Trophoblast cell (in vitro differentiated cells and primary cell): ENCODE measurements at regions not wholly inside any gene's neighbourhood (a gene's known extent, or its start where the extent isn't known, plus 50 kb on each side); places are given as distances from the start of the nearest gene placed in this dataset.

Experiments used
- DNase-seq, 2 donors: peaks; one replicate each; pipeline ENCODE4 v3.0.0-alpha.2; 2016
- H2AFZ ChIP-seq: 2 replicates; pipeline ENCODE4 v1.6.1; 2013; ENCODE audit warnings: low read length, moderate library complexity, mild to moderate bottlenecking; ENCODE audit not compliant: insufficient read depth, poor library complexity
- H2AK5ac ChIP-seq: 2 replicates; pipeline ENCODE4 v1.6.1; 2013; ENCODE audit warnings: mild to moderate bottlenecking, low read length
- H2BK120ac ChIP-seq: 2 replicates; pipeline ENCODE4 v1.6.1; 2013; ENCODE audit warnings: low read length, mild to moderate bottlenecking, moderate library complexity; ENCODE audit not compliant: insufficient read depth, poor library complexity
- H2BK12ac ChIP-seq: 2 replicates; pipeline ENCODE4 v1.6.1; 2013; ENCODE audit warnings: mild to moderate bottlenecking, low read length, moderate library complexity
- H2BK5ac ChIP-seq: 2 replicates; pipeline ENCODE4 v1.6.1; 2013; ENCODE audit warnings: low read length, low read depth, moderate library complexity, mild to moderate bottlenecking; ENCODE audit not compliant: poor library complexity
- H3K14ac ChIP-seq: 2 replicates; pipeline ENCODE4 v1.6.1; 2013; ENCODE audit warnings: mild to moderate bottlenecking, low read length
- H3K18ac ChIP-seq: 2 replicates; pipeline ENCODE4 v1.6.1; 2013; ENCODE audit warnings: mild to moderate bottlenecking, low read length
- H3K23ac ChIP-seq: 2 replicates; pipeline ENCODE4 v1.6.1; 2013; ENCODE audit warnings: low read length
- H3K27ac ChIP-seq: 2 replicates; pipeline ENCODE4 v1.5.1; 2013; ENCODE audit warnings: low read depth, mild to moderate bottlenecking, inconsistent platforms, low read length, moderate library complexity
- H3K27me3 ChIP-seq: 2 replicates; pipeline ENCODE4 v1.6.1; 2013; ENCODE audit warnings: inconsistent platforms, mild to moderate bottlenecking, low read length, moderate library complexity; ENCODE audit not compliant: insufficient read depth
- H3K36me3 ChIP-seq, 2 experiments: 1 replicate in 1 of 2; 2 replicates in 1 of 2; pipeline ENCODE4 v1.6.1; 2013; ENCODE audit warnings: low read length in 2 of 2, mild to moderate bottlenecking in 2 of 2, moderate library complexity in 1 of 2; ENCODE audit not compliant: insufficient read depth in 2 of 2, control insufficient read depth in 1 of 2
- H3K4ac ChIP-seq: 2 replicates; pipeline ENCODE4 v1.6.1; 2013; ENCODE audit warnings: low read depth, mild to moderate bottlenecking, low read length, moderate library complexity
- H3K4me1 ChIP-seq, 2 experiments: 1 replicate in 1 of 2; 2 replicates in 1 of 2; pipeline ENCODE4 v1.6.1; 2013; ENCODE audit warnings: low read length in 2 of 2, mild to moderate bottlenecking in 2 of 2, moderate library complexity in 1 of 2; ENCODE audit not compliant: insufficient read depth in 2 of 2, control insufficient read depth in 1 of 2
- H3K4me2 ChIP-seq: 2 replicates; pipeline ENCODE4 v1.6.1; 2013; ENCODE audit warnings: inconsistent platforms, mild to moderate bottlenecking, low read length, moderate library complexity
- H3K4me3 ChIP-seq: 2 replicates; pipeline ENCODE4 v1.5.1; 2013; ENCODE audit warnings: mild to moderate bottlenecking, low read depth, low read length, inconsistent platforms
- H3K79me1 ChIP-seq: one replicate; pipeline ENCODE4 v1.6.1; 2013; ENCODE audit warnings: low read length
- H3K79me2 ChIP-seq: 2 replicates; pipeline ENCODE4 v1.6.1; 2013; ENCODE audit warnings: low read length, mild to moderate bottlenecking; ENCODE audit not compliant: control insufficient read depth, insufficient read depth, poor library complexity
- H3K9ac ChIP-seq: 2 replicates; pipeline ENCODE4 v1.6.1; 2013; ENCODE audit warnings: mild to moderate bottlenecking, low read length
- H3K9me3 ChIP-seq: 2 replicates; pipeline ENCODE4 v1.6.1; 2013; ENCODE audit warnings: low read depth, mild to moderate bottlenecking, control low read depth, inconsistent platforms, low read length; ENCODE audit not compliant: insufficient read depth
- H4K12ac ChIP-seq: 2 replicates; pipeline ENCODE4 v1.6.1; 2013; ENCODE audit warnings: low read depth, mild to moderate bottlenecking, low read length, moderate library complexity
- H4K8ac ChIP-seq: 2 replicates; pipeline ENCODE4 v1.6.1; 2013; ENCODE audit warnings: low read depth, mild to moderate bottlenecking, low read length, moderate library complexity
- H4K91ac ChIP-seq: one replicate; pipeline ENCODE4 v1.6.1; 2013; ENCODE audit warnings: low read depth, mild to moderate bottlenecking, low read length, moderate library complexity
- WGBS: extraction: QIAGEN DNeasy Blood & Tissue Kit; methylation state at CpG from one replicate; pipeline ENCODE4 v1.1.7; 2013; ENCODE audit warnings: missing lambda C conversion rate; ENCODE audit not compliant: insufficient read length, insufficient coverage; ENCODE audit errors: extremely low coverage; 5-methylcytosine and 5-hydroxymethylcytosine counted together

DNA sequence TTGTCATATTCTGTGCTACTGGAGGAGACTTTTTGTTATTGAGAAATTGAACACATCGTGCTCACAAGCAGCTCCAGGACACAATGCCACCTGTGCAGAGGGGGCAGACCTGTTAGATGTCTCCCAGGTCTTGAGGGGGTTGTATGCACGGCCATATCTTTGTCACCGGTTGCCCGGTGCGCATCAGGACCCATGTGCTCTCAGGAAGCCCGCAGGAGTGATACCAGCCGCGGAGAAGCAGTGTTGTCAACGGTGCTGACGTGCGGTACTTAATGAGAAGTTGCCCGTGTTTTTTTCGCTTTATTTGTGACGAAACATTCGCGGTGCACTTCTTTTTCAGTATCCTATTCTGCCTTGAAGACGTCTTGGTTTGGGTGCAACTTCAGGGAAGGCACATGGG lies 128.2 kb upstream of the RTL1 start:
- peaks cover 6% of the 10 kb centered on the region for H3K9me3 ChIP-seq
- H3K36me3 ChIP-seq, result no peaks in the 10 kb centered on the region
- no peak overlapping the region for H3K4me3 ChIP-seq
- H3K14ac ChIP-seq, result no peak overlapping the region
- no peak overlapping the region for H3K4me2 ChIP-seq
- H4K12ac ChIP-seq, result no peak overlapping the region
- H3K79me2 ChIP-seq, result no peaks in the 10 kb centered on the region
- no peaks in the 10 kb centered on the region for H3K27me3 ChIP-seq
- H2AK5ac ChIP-seq, result no peak overlapping the region
- no peaks in the 10 kb centered on the region for H3K79me1 ChIP-seq
- no peak overlapping the region for H3K18ac ChIP-seq
- no peak overlapping the region for H2AFZ ChIP-seq
- no peaks in the 10 kb centered on the region for H3K4me1 ChIP-seq
- H2BK5ac ChIP-seq, result no peak overlapping the region
- DNase-seq, result no peak
- H3K23ac ChIP-seq, result no peak overlapping the region
- H4K91ac ChIP-seq, result no peak overlapping the region
- no peak overlapping the region for H2BK120ac ChIP-seq
- no peak overlapping the region for H3K27ac ChIP-seq
- WGBS, result no CpG with 5 or more reads among the region's 17 CpGs
- H3K9ac ChIP-seq, result no peak overlapping the region
- no peak overlapping the region for H2BK12ac ChIP-seq
- no peak overlapping the region for H3K4ac ChIP-seq
- no peak overlapping the region for H4K8ac ChIP-seq

DNA sequence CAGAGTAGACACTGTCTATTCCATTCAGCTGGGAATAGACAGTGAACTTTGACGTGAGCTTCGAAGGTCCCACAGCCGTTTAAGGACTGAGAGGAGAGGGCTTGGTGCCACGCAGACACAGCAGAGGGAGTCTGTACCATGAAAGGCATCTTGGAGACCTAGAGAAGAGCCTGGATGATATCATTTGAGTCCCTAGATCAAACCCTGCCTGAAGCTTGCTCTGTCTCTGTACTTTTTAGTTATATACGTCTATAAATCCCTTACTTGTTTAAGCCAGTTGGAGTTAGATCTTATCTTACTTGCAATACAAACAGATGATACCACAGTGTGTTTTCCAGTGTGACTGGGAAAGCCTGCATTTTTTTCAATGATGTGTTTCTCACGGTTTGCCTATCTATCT lies 128.9 kb upstream of the RTL1 start:
- Histone ChIP-seq H3K4ac (no peak overlapping the region), H2AFZ (no peak overlapping the region), H3K4me3 (no peak overlapping the region), H3K9ac (no peak overlapping the region), H4K8ac (no peak overlapping the region), H3K14ac (no peak overlapping the region), H2BK5ac (no peak overlapping the region), H3K79me1 (no peaks in the 10 kb centered on the region), H3K18ac (no peak overlapping the region), H3K36me3 (no peaks in the 10 kb centered on the region), H3K27ac (no peak overlapping the region), H3K4me2 (no peak overlapping the region), H3K4me1 (no peaks in the 10 kb centered on the region), H2BK12ac (no peak overlapping the region), H3K9me3 (peaks cover 3% of the 10 kb centered on the region), H4K12ac (no peak overlapping the region), H3K23ac (no peak overlapping the region), H2AK5ac (no peak overlapping the region), H4K91ac (no peak overlapping the region), H2BK120ac (no peak overlapping the region), H3K79me2 (no peaks in the 10 kb centered on the region), H3K27me3 (no peaks in the 10 kb centered on the region)
- no CpG with 5 or more reads among the region's 6 CpGs for WGBS
- no peak for DNase-seq

DNA sequence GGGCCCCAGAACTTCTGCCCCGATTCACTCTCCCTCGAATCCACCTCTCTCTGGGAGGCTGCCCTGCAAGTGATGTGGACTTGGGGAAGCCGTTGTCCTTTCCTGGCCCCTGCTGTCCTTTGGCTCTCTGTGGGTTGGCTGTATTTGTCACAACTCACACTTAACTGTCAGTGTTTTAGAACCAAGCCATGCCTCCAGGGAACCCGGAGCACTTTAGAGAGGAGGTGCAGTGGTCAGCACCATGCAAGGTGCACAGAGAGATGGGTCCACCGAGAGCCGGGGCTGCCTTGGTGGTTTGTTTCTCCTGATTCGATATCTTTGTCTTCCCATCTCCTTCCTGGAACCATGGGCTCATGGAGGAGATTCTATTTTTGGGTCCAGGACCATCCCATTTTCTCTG lies 129.5 kb upstream of the RTL1 start:
- H3K9ac ChIP-seq, result no peak overlapping the region
- H2BK5ac ChIP-seq, result no peak overlapping the region
- no peak overlapping the region for H3K4me3 ChIP-seq
- H3K4ac ChIP-seq, result no peak overlapping the region
- H3K23ac ChIP-seq, result no peak overlapping the region
- H3K4me1 ChIP-seq, result no peaks in the 10 kb centered on the region
- H3K18ac ChIP-seq, result no peak overlapping the region
- no peak overlapping the region for H4K8ac ChIP-seq
- no peak overlapping the region for H3K14ac ChIP-seq
- no peak for DNase-seq
- no CpG with 5 or more reads among the region's 7 CpGs for WGBS
- H4K91ac ChIP-seq, result no peak overlapping the region
- H3K9me3 ChIP-seq, result peaks cover 3% of the 10 kb centered on the region
- no peak overlapping the region for H2AFZ ChIP-seq
- H3K27ac ChIP-seq, result no peak overlapping the region
- no peaks in the 10 kb centered on the region for H3K36me3 ChIP-seq
- H3K4me2 ChIP-seq, result no peak overlapping the region
- no peak overlapping the region for H4K12ac ChIP-seq
- H3K27me3 ChIP-seq, result no peaks in the 10 kb centered on the region
- H2BK12ac ChIP-seq, result no peak overlapping the region
- no peaks in the 10 kb centered on the region for H3K79me1 ChIP-seq
- no peaks in the 10 kb centered on the region for H3K79me2 ChIP-seq
- H2BK120ac ChIP-seq, result no peak overlapping the region
- no peak overlapping the region for H2AK5ac ChIP-seq

DNA sequence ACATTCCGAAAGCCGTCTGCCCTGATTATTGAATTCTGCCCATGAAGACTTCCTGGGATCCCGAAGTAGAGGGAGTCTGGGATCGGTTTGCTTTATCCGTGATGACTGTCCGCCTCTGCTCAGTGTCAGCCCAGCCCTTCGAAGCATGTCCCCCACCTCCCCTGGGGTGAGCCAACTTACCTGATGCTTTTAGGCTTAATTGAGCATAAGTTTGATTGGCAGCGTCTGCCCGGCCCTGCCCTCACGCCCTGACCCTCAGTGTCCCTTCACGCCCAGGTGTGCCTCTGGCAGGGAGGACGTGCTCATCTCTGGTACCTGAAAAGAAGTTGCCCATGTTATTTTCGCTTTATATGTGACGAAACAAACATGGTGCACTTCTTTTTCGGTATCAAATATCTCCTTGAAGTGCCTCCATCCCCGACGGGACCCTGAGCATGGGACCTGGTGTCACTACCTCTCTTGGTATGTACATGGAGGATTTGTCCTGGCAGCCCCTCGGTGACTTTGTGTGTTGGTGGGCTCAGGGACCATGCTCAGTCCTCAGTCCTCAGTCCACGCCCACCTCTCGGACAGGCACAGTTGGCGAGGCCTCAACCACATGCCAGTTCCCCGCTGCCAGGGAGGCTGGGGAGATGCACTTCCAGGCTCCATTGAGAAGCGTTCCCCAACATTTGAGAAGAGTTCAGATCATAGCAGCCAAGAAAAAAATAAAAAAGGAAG lies 130.1 kb upstream of the RTL1 start:
- no CpG with 5 or more reads among the region's 23 CpGs for WGBS
- Histone ChIP-seq H3K79me1 (no peaks in the 10 kb centered on the region), H3K27me3 (no peaks in the 10 kb centered on the region), H2BK12ac (no peak overlapping the region), H2BK120ac (no peak overlapping the region), H4K8ac (no peak overlapping the region), H3K14ac (no peak overlapping the region), H3K36me3 (no peaks in the 10 kb centered on the region), H3K27ac (no peak overlapping the region), H3K79me2 (no peaks in the 10 kb centered on the region), H3K23ac (no peak overlapping the region), H3K9ac (no peak overlapping the region), H3K4me1 (no peaks in the 10 kb centered on the region), H4K91ac (no peak overlapping the region), H3K18ac (no peak overlapping the region), H3K4me3 (no peak overlapping the region), H2AFZ (no peak overlapping the region), H3K9me3 (peaks cover 3% of the 10 kb centered on the region), H3K4ac (no peak overlapping the region), H2BK5ac (no peak overlapping the region), H4K12ac (no peak overlapping the region), H3K4me2 (no peak overlapping the region), H2AK5ac (no peak overlapping the region)
- DNase-seq, result no peak
